ENCODE measurements at regions not wholly inside any gene's neighbourhood (a gene's known extent, or its start where the extent isn't known, plus 50 kb on each side); places are given as distances from the start of the nearest gene placed in this dataset.

DNA sequence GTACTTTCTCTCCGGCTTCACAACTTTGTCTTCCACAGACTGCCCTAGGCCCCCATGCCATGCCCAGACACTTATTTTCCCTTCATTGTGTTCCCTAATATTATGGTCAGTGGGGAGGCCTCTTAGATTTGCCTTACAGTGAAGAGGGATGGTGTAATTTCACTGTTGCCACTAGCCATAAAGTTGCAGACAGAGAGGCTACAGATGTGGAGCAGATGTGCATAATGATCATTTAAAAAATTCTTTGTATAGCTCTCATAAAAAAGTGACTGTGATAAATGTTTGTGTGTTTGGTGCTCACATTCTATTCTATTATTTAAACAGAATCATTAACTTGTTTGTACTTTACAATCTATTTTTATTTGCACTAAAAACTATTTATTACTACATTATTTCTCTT, 67.5 kb upstream of the FN1 start:
- DNase-seq (ENCODE audit: low spot score), result no peak

DNA sequence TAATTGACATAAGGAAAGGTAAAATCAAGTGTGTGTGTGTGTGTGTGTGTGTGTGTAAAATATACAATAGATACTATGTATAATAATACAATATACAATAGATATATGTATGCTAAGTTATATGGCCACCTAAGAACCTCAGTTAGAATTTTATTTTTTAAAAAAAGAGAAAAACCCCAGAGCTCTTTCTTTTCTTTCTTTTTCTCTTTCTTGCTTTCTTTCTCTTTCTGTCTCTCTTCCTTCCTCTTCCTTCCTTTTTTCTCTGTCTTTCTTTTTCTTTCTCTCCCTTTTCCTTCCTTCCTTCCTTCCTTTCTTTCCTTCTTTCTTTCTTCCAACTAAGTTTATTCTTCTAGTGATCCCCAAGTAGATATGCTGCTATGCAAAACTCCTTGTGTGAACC, 64.6 kb upstream of the FN1 start:
- DNase-seq (ENCODE audit: low spot score), result no peak

DNA sequence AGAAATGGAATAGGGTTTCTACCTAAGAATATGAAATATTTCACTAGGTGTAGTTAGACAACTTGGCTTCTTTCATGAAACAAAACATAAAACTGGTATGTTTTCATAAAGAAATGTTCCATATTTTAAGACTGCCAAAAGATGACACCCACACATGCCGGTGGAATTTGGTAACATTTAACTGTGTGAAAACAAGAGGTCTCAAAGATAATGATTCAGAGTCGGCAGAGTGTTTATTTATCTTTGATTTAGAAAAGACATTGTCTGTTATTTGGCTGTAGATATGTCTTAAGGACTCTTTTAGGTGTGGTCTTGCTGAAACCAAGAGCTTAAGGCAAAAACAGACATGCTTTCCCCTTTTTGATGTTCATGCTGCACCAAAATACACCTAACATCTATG, 63.5 kb upstream of the FN1 start:
- no peak for DNase-seq (ENCODE audit: low spot score)

DNA sequence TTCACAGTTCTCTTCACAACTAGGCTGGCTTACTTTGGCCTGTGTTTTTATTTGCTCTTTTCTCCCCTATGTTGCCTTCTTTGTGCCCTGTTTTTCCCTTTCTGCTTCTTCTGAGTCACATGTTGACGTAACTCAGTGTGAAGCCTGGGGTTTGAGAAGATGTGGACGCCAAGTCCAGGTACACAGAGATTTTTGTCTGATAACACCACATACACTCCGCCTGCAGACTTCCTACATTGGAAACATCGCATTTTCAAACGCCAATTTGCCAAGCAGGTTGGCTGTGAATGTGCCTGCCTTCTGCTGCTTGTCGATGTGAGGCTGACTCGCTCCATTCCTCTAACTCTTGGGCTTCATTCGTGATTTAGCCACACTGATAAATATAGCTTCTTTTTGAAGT, 62.6 kb upstream of the FN1 start:
- DNase-seq (ENCODE audit: low spot score), result no peak

DNA sequence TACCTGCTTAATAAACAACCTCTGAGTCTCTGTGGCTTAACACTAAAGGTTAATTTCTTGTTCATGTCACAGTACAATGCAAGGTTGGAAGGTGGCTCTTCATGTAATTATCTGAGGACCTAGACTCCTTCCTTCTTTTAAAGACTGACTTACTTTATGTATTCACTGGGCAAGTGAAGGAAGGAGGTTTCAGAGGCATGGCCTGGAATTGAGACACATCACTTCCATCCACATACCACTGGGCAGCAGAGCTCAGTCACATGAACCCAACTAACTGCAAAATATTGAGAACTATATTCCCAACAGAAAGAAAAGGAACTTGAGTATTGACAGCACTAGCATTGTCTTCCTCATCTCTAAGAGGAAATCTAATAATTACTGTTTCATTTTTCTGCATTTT, 57.5 kb upstream of the FN1 start:
- no peak for DNase-seq (ENCODE audit: low spot score)

DNA sequence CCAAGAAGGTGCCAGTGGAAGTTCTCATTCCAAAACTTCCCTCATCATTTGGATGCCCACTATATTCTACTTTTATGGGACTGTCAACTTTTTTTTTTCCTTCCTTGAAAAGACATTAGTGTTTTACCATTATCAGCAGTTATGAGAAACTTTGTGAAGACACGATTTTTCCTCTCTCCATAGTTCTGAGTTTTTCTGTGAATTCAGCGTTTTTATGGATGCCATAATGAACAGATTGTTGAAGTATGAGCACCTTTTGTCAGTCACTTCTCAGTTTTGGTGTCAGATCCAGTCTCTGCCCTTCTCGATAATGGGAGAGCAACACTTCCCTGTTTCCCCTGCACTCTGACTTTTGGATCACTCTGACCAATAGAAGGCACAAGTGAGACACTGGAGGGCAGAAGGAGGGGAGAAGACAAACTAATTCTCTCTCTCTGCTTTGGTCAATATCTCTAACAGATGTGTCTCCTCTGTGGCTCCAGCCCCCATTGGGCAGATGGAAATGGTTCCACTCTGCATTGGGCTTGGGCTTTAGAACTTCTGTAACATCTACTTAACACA, 53.5 kb upstream of the FN1 start:
- DNase-seq (ENCODE audit: low spot score), result no peak

DNA sequence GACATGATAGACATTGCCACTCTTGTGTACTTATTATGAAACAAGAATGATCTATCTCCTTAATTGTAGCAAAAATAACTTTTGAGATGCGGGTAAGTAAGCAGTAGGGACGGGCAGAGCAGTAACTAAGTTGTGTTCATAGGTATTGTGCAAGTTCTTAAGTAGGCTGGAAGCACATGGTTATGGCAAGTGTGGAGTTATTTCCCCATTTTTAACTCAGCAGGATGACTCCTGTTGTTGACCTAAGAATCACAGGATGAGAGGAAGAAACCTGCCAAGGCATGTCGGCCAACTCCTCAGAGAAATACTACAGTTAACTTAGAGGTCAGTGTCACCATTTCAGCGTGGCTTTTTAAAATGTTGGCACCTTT, 51.1 kb upstream of the FN1 start:
- DNase-seq (ENCODE audit: low spot score), result no peak

DNA sequence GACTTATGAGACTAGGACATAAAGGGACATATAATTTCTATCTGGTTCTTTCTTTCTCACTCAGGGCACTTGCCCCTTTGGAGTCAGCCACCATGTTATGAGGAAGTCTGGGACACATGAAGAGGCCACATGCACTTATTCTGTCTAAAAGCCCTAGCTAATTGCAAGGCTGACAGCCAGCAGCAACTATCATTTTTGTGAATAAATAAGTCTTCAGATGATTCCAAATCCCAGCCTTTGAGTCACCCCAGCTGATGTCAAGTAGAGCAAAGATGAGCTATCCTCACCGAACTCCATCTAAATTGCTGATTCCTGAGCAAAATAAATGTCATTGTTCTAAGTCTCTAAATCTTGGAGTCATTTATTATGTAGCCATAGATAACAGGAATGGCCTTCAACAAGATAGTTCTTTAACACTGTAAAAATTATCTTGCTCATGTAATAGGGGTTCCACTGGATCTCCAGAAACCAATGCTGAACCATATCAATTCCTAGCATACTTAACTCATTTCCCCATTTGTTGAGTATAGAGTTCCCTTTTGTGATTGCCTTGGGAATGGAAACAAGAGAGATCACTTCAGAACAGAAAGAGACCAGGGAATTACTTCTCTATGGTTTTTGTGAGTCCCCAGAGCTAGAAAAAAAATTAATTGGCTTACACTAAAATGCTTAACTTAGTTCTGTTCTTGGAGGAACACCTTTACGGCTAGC, 50.6 kb upstream of the FN1 start:
- no peak for DNase-seq (ENCODE audit: low spot score)
